PFSK-1 (cell line): ENCODE measurements at regions not wholly inside any gene's neighbourhood (a gene's known extent, or its start where the extent isn't known, plus 50 kb on each side); places are given as distances from the start of the nearest gene placed in this dataset.

Experiments
- FOXP2 ChIP-seq: optimal IDR thresholded peaks from 2 replicates; pipeline ENCODE3; 2011; ENCODE audit warnings: borderline replicate concordance, control low read depth, inconsistent platforms; ENCODE audit not compliant: insufficient read depth; ENCODE audit errors: extremely low read length, extremely low read depth
- POLR2AphosphoS5 ChIP-seq: IDR thresholded peaks from 2 replicates; pipeline ENCODE4 v1.6.1; 2012; ENCODE audit warnings: low read depth, mild to moderate bottlenecking, control low read depth, low read length, moderate library complexity
- REST ChIP-seq, 2 experiments: IDR thresholded peaks; 2 replicates each; pipeline versions ENCODE4 v1.6.1 to v1.8.0; 2011 to 2012; ENCODE audit warnings: low read depth in 2 of 2, low read length in 2 of 2, control low read depth in 1 of 2, inconsistent platforms in 1 of 2, mild to moderate bottlenecking in 1 of 2, moderate library complexity in 1 of 2; ENCODE audit not compliant: insufficient read depth in 1 of 2
- SIN3A ChIP-seq: IDR thresholded peaks from 2 replicates; pipeline ENCODE4 v1.6.1; 2012; ENCODE audit warnings: mild to moderate bottlenecking, low read length, moderate library complexity, borderline replicate concordance; ENCODE audit not compliant: insufficient read depth
- TAF1 ChIP-seq: IDR thresholded peaks from 2 replicates; pipeline ENCODE4 v1.6.1; 2012; ENCODE audit warnings: low read length, control low read depth, borderline replicate concordance; ENCODE audit not compliant: insufficient read depth

GRCh38 chr3:44018926-44019325 is 222.8 kb upstream of the TOPAZ1 start:
- TF ChIP-seq REST (IDR thresholded peaks at IDR 0.05; ENCODE audit: insufficient read depth in 1 of 2, low read depth in 2 of 2, low read length in 2 of 2) (no peak), TAF1 (no peak), POLR2AphosphoS5 (no peak), FOXP2 (no peak), SIN3A (no peak)

DNA sequence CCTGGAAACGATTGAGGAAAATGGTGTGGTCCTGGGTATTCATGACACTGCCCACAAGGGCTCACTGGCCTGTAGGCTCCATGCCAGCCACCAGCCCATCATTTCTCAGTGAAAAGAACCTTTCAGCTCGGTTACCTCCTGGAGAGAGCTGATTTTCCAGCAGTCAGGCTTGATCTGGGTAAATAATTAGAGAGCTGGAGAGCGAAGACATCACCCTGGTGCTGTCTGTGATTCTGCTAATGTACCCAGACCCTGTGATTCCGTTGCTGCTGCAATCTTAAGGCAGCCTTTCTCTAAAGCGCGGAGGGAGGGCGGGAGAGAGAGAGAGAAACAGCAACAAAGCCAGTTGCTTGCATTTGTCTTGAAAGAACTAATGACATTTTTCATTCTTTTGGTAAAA is 221.9 kb upstream of the TOPAZ1 start:
- no peak for TF ChIP-seq REST (IDR thresholded peaks at IDR 0.05; ENCODE audit: insufficient read depth in 1 of 2, low read depth in 2 of 2, low read length in 2 of 2)
- TF ChIP-seq FOXP2, result no peak
- no peak for TF ChIP-seq POLR2AphosphoS5
- no peak for TF ChIP-seq SIN3A
- TF ChIP-seq TAF1, result no peak

DNA sequence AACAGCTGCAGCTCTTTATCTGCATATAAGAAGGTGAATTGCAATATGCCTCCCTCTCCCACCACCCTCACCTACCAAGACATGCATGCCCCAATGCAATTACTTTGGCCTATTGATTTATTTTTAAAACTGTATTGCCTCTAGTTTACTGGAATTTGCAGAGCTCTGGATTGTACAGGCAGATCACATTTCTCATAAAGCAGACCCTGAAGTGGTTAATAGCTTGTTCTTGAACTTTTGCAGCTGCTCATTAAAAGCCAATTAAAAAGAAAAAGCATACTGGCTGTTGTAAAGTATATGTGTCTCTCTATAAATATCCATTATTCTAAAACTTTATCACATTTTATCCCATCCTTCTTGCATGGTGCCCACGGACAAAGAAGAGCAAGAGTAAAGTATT is 221.5 kb upstream of the TOPAZ1 start:
- TF ChIP-seq TAF1 (no peak), REST (IDR thresholded peaks at IDR 0.05; ENCODE audit: insufficient read depth in 1 of 2, low read depth in 2 of 2, low read length in 2 of 2) (no peak), POLR2AphosphoS5 (no peak), FOXP2 (no peak), SIN3A (no peak)

- TF ChIP-seq FOXP2, result no peak
Observed at GRCh38 chr3:44021651-44022594, 219.8 kb upstream of the TOPAZ1 start.

GRCh38 chr3:44023961-44024593 is 217.6 kb upstream of the TOPAZ1 start:
- no peak for TF ChIP-seq POLR2AphosphoS5
- no peak for TF ChIP-seq SIN3A
- no peak for TF ChIP-seq REST (IDR thresholded peaks at IDR 0.05; ENCODE audit: insufficient read depth in 1 of 2, low read depth in 2 of 2, low read length in 2 of 2)
- no peak for TF ChIP-seq FOXP2
- no peak for TF ChIP-seq TAF1
